Caco-2 (cell line): ENCODE measurements at regions not wholly inside any gene's neighbourhood (a gene's known extent, or its start where the extent isn't known, plus 50 kb on each side); places are given as distances from the start of the nearest gene placed in this dataset.

Experiments used
- BruUV-seq: library from RNA; stranded (reverse); fragments of 400-500 nt; replicated peaks from 2 replicates; lab custom pipeline; 2021; lab: Mats Ljungman, UMichigan
- CTCF ChIA-PET: fragments of 300-600 bp; sonication (Branson Sonifier 250); formaldehyde crosslinking; loops from one replicate; lab custom pipeline; 2022; ENCODE audit warnings: antibody characterized with exemption; lab: Charles Lee
- POLR2A ChIA-PET: fragments of 300-600 bp; sonication (Branson Sonifier 250); formaldehyde crosslinking; loops from one replicate; lab custom pipeline; 2022; ENCODE audit warnings: antibody characterized with exemption; lab: Charles Lee
- DNase-seq, 2 experiments: peaks; one replicate each; pipeline versions ENCODE4 v3.0.0 to v3.0.0-alpha.2; 2020 to 2022
- H3K27me3 ChIP-seq: replicated peaks from 2 replicates; pipeline ENCODE4 v1.6.0; 2011; ENCODE audit warnings: low read length; ENCODE audit not compliant: control insufficient read depth, insufficient read depth
- H3K36me3 ChIP-seq: 2 replicates; pipeline ENCODE4 v1.5.1; 2011; ENCODE audit warnings: low read length; ENCODE audit not compliant: control insufficient read depth, insufficient read depth
- H3K4me1 ChIP-seq: fragments of 250-450 bp; sonication (Bioruptor Pico); 2 replicates; pipeline ENCODE4 v1.5.1; 2020; ENCODE audit warnings: mild to moderate bottlenecking
- H3K4me3 ChIP-seq: 2 replicates; pipeline ENCODE4 v1.5.1; 2011; ENCODE audit warnings: low read depth, mild to moderate bottlenecking, control low read depth, low read length
- H3K9me3 ChIP-seq: fragments of 250-450 bp; sonication (Bioruptor Pico); 2 replicates; pipeline ENCODE4 v1.5.1; 2020; ENCODE audit warnings: mild to moderate bottlenecking, moderate library complexity
- H3K27ac Mint-ChIP-seq: one replicate; pipeline ENCODE4 v1.8.0; 2022; ENCODE audit warnings: mixed read lengths; ENCODE audit not compliant: unreplicated experiment
- H3K27me3 Mint-ChIP-seq: one replicate; pipeline ENCODE4 v1.8.0; 2022; ENCODE audit warnings: mixed read lengths; ENCODE audit not compliant: insufficient read depth, unreplicated experiment
- H3K36me3 Mint-ChIP-seq: one replicate; pipeline ENCODE4 v1.8.0; 2022; ENCODE audit warnings: mild to moderate bottlenecking, mixed read lengths; ENCODE audit not compliant: insufficient read depth, unreplicated experiment
- H3K4me1 Mint-ChIP-seq: one replicate; pipeline ENCODE4 v1.8.0; 2022; ENCODE audit warnings: low read depth, mixed read lengths; ENCODE audit not compliant: unreplicated experiment
- H3K4me3 Mint-ChIP-seq: one replicate; pipeline ENCODE4 v1.8.0; 2022; ENCODE audit warnings: mild to moderate bottlenecking, moderate library complexity, mixed read lengths; ENCODE audit not compliant: unreplicated experiment
- H3K9me3 Mint-ChIP-seq: one replicate; pipeline ENCODE4 v1.8.0; 2022; ENCODE audit warnings: mixed read lengths; ENCODE audit not compliant: unreplicated experiment
- intact Hi-C: fragments of 100-400 bp; cut with micrococcal nuclease; formaldehyde crosslinking; loops from one replicate; pipeline ENCODE4 v1.10.0; 2022; ENCODE audit not compliant: unreplicated experiment
- TF ChIP-seq, protein P1 (sequence below), 2 experiments: fragments of 200-600 bp in 1 of 2; IDR thresholded peaks; 1 replicate in 1 of 2; 2 replicates in 1 of 2; pipeline versions ENCODE4 v1.5.1 to v1.8.0; 2011 to 2022; ENCODE audit warnings: antibody characterized with exemption in 1 of 2, control low read depth in 1 of 2, inconsistent platforms in 1 of 2, low read depth in 1 of 2, low read length in 1 of 2, mild to moderate bottlenecking in 1 of 2, moderate library complexity in 1 of 2; ENCODE audit not compliant: insufficient read depth in 1 of 2, severe bottlenecking in 1 of 2, unreplicated experiment in 1 of 2

DNA sequence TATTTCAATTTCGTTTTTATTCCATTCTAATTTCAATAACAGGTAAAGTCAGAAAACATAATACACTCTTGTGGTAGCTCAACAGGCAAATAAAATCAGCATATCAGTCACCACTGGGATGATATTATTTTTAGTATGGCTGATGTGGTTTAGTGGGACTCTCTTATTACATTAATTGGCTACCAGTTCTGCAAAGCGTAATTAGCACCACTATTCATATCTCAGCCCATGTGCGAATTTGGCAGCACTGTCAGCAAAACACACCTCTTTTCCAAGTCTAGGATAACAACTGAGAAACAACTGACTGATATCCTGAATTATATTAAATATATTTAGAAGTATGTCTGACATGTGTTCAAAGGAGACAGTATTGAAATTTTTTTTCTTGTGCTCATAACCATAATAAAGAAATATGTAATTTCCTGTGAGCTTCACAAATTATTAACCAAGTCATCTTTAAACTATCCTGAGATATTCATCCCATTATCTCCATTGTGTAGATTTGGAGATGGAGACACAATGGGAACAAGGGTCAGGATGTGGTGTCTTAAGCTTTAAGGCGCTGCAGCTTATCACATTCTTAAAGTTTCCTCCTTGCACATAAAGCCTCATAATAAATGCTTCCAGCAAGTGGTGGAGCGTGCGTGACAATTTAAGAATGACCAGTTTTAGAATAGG lies 212.4 kb downstream of the TLE1 start:
- Mint-ChIP-seq H3K4me1 (no peaks in the 10 kb centered on the region), H3K36me3 (no peaks in the 10 kb centered on the region), H3K27me3 (no peaks in the 10 kb centered on the region), H3K9me3 (no peaks in the 10 kb centered on the region), H3K4me3 (no peak overlapping the region), H3K27ac (no peak overlapping the region)
- intact Hi-C loops: no loop called here
- BruUV-seq: no TSS peak
- no peaks in the 10 kb centered on the region for H3K9me3 ChIP-seq
- CTCF ChIA-PET: no interaction called here
- no peaks in the 10 kb centered on the region for H3K27me3 ChIP-seq
- no peaks in the 10 kb centered on the region for H3K36me3 ChIP-seq
- POLR2A ChIA-PET: no interaction called here
- H3K4me1 ChIP-seq: no peaks in the 10 kb centered on the region
- no peak for DNase-seq
- H3K4me3 ChIP-seq: no peak overlapping the region
- TF ChIP-seq, protein P1, sequence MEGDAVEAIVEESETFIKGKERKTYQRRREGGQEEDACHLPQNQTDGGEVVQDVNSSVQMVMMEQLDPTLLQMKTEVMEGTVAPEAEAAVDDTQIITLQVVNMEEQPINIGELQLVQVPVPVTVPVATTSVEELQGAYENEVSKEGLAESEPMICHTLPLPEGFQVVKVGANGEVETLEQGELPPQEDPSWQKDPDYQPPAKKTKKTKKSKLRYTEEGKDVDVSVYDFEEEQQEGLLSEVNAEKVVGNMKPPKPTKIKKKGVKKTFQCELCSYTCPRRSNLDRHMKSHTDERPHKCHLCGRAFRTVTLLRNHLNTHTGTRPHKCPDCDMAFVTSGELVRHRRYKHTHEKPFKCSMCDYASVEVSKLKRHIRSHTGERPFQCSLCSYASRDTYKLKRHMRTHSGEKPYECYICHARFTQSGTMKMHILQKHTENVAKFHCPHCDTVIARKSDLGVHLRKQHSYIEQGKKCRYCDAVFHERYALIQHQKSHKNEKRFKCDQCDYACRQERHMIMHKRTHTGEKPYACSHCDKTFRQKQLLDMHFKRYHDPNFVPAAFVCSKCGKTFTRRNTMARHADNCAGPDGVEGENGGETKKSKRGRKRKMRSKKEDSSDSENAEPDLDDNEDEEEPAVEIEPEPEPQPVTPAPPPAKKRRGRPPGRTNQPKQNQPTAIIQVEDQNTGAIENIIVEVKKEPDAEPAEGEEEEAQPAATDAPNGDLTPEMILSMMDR (IDR thresholded peaks at IDR 0.05; ENCODE audit: insufficient read depth in 1 of 2, low read depth in 1 of 2, low read length in 1 of 2, severe bottlenecking in 1 of 2, unreplicated experiment in 1 of 2): no peak

DNA sequence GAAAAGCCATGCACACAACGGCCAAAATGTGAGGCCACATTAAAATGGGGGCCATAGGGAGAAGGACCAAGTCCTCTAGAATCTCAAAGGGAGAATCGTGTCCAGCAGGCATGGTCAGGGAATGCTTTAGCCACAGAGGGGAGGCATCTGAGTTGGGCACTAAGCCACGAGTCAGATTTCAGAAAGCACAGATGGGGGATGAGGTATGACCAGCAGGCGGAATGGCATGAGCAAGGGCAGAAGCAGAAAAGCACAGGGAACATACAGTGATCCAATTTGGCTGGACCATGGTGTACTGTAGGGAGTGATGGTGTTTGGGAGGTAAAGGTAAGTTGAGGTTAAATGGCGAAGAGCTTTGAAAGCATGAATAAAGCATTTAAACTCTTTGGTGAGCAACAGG lies 214.6 kb downstream of the TLE1 start:
- TF ChIP-seq, protein P1 (IDR thresholded peaks at IDR 0.05; ENCODE audit: insufficient read depth in 1 of 2, low read depth in 1 of 2, low read length in 1 of 2, severe bottlenecking in 1 of 2, unreplicated experiment in 1 of 2): no peak
- Mint-ChIP-seq H3K27me3 (no peaks in the 10 kb centered on the region), H3K4me3 (no peak overlapping the region), H3K4me1 (no peaks in the 10 kb centered on the region), H3K36me3 (no peaks in the 10 kb centered on the region), H3K27ac (no peak overlapping the region), H3K9me3 (no peaks in the 10 kb centered on the region)
- intact Hi-C loops: no loop called here
- Histone ChIP-seq H3K9me3 (no peaks in the 10 kb centered on the region), H3K4me1 (no peaks in the 10 kb centered on the region), H3K27me3 (no peaks in the 10 kb centered on the region), H3K4me3 (no peak overlapping the region), H3K36me3 (no peaks in the 10 kb centered on the region)
- ChIA-PET CTCF (no interaction called here), POLR2A (no interaction called here)
- no peak for DNase-seq
- no TSS peak for BruUV-seq

DNA sequence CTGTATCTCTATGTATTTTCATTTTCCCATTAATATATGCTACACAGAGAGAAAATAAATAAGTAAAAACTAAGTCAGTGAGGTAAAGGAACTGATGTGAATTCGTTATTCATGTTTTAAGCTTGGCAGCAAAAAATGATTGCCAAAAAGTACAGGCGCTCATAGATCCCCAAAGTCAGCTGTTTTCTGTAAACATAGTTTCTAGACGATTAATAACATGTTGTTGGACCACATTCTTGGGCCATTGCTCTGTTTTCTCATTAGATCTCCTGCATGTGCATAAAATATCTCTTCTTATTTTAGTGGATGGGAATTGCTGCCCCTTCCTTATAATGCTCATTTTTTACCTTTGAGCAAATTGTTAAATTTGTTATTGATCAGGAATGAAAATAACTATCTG lies 215.2 kb downstream of the TLE1 start:
- Mint-ChIP-seq H3K27ac (no peak overlapping the region), H3K36me3 (no peaks in the 10 kb centered on the region), H3K4me3 (no peak overlapping the region), H3K27me3 (no peaks in the 10 kb centered on the region), H3K4me1 (no peaks in the 10 kb centered on the region), H3K9me3 (no peaks in the 10 kb centered on the region)
- BruUV-seq: no TSS peak
- no peaks in the 10 kb centered on the region for H3K36me3 ChIP-seq
- no peak overlapping the region for H3K4me3 ChIP-seq
- TF ChIP-seq, protein P1 (IDR thresholded peaks at IDR 0.05; ENCODE audit: insufficient read depth in 1 of 2, low read depth in 1 of 2, low read length in 1 of 2, severe bottlenecking in 1 of 2, unreplicated experiment in 1 of 2): no peak
- no peak for DNase-seq
- ChIA-PET POLR2A (no interaction called here), CTCF (no interaction called here)
- no peaks in the 10 kb centered on the region for H3K4me1 ChIP-seq
- H3K9me3 ChIP-seq: no peaks in the 10 kb centered on the region
- intact Hi-C loops: no loop called here
- H3K27me3 ChIP-seq: no peaks in the 10 kb centered on the region
